ENCODE measurements at regions not wholly inside any gene's neighbourhood (a gene's known extent, or its start where the extent isn't known, plus 50 kb on each side); places are given as distances from the start of the nearest gene placed in this dataset.

- H3K36me3 ChIP-seq, result no peaks in the 10 kb centered on the region
- TF ChIP-seq CTCF (IDR thresholded peaks at IDR 0.05; ENCODE audit: low read depth, low read length), result no peak
- no peak overlapping the region for H3K4me3 ChIP-seq
- H3K9me3 ChIP-seq (ENCODE audit: low read depth), result no peaks in the 10 kb centered on the region
- no peak for DNase-seq (ENCODE audit: low read depth in 1 of 2, low spot score in 1 of 2)
- no peaks in the 10 kb centered on the region for H3K27me3 ChIP-seq
- H3K4me1 ChIP-seq (ENCODE audit: low read depth), result no peaks in the 10 kb centered on the region
- no peak overlapping the region for H3K27ac ChIP-seq
Measured at GRCh38 chr13:58782736-58783135, 1151.2 kb downstream of the PCDH17 start.

GRCh38 chr13:58792854-58793253 is 1161.3 kb downstream of the PCDH17 start:
- H3K36me3 ChIP-seq, result no peaks in the 10 kb centered on the region
- no peak for TF ChIP-seq CTCF (IDR thresholded peaks at IDR 0.05; ENCODE audit: low read depth, low read length)
- no peak overlapping the region for H3K4me3 ChIP-seq
- H3K27me3 ChIP-seq, result no peaks in the 10 kb centered on the region
- DNase-seq (ENCODE audit: low read depth in 1 of 2, low spot score in 1 of 2), result no peak
- no peak overlapping the region for H3K27ac ChIP-seq
- no peaks in the 10 kb centered on the region for H3K9me3 ChIP-seq (ENCODE audit: low read depth)
- peaks cover 7% of the 10 kb centered on the region for H3K4me1 ChIP-seq (ENCODE audit: low read depth)

- Histone ChIP-seq H3K4me1 (ENCODE audit: low read depth) (peaks cover 7% of the 10 kb centered on the region), H3K27ac (no peak overlapping the region), H3K36me3 (no peaks in the 10 kb centered on the region), H3K9me3 (ENCODE audit: low read depth) (no peaks in the 10 kb centered on the region), H3K27me3 (no peaks in the 10 kb centered on the region), H3K4me3 (no peak overlapping the region)
- DNase-seq (ENCODE audit: low read depth in 1 of 2, low spot score in 1 of 2), result no peak
- no peak for TF ChIP-seq CTCF (IDR thresholded peaks at IDR 0.05; ENCODE audit: low read depth, low read length)
Measured at GRCh38 chr13:58795715-58796114, 1164.2 kb downstream of the PCDH17 start.

GRCh38 chr13:58804832-58805231 is 1173.3 kb downstream of the PCDH17 start:
- DNase-seq (ENCODE audit: low read depth in 1 of 2, low spot score in 1 of 2), result no peak
- Histone ChIP-seq H3K36me3 (no peaks in the 10 kb centered on the region), H3K9me3 (ENCODE audit: low read depth) (no peaks in the 10 kb centered on the region), H3K4me3 (no peak overlapping the region), H3K4me1 (ENCODE audit: low read depth) (no peaks in the 10 kb centered on the region), H3K27me3 (no peaks in the 10 kb centered on the region), H3K27ac (no peak overlapping the region)
- TF ChIP-seq CTCF (IDR thresholded peaks at IDR 0.05; ENCODE audit: low read depth, low read length), result no peak

GRCh38 chr13:58806401-58806800 is 1174.9 kb downstream of the PCDH17 start:
- no peak for TF ChIP-seq CTCF (IDR thresholded peaks at IDR 0.05; ENCODE audit: low read depth, low read length)
- Histone ChIP-seq H3K4me1 (ENCODE audit: low read depth) (no peaks in the 10 kb centered on the region), H3K4me3 (no peak overlapping the region), H3K9me3 (ENCODE audit: low read depth) (no peaks in the 10 kb centered on the region), H3K27me3 (no peaks in the 10 kb centered on the region), H3K27ac (no peak overlapping the region), H3K36me3 (no peaks in the 10 kb centered on the region)
- DNase-seq (ENCODE audit: low read depth in 1 of 2, low spot score in 1 of 2), result no peak

- Histone ChIP-seq H3K27ac (no peak overlapping the region), H3K36me3 (no peaks in the 10 kb centered on the region), H3K4me1 (ENCODE audit: low read depth) (no peaks in the 10 kb centered on the region), H3K27me3 (no peaks in the 10 kb centered on the region), H3K9me3 (ENCODE audit: low read depth) (no peaks in the 10 kb centered on the region), H3K4me3 (no peak overlapping the region)
- no peak for DNase-seq (ENCODE audit: low read depth in 1 of 2, low spot score in 1 of 2)
- TF ChIP-seq CTCF (IDR thresholded peaks at IDR 0.05; ENCODE audit: low read depth, low read length), result no peak
Measured at GRCh38 chr13:58823701-58824100, 1192.2 kb downstream of the PCDH17 start.
